CD4-positive, alpha-beta memory T cell (primary cell): ENCODE measurements at regions not wholly inside any gene's neighbourhood (a gene's known extent, or its start where the extent isn't known, plus 50 kb on each side); places are given as distances from the start of the nearest gene placed in this dataset.
A peak's percentile ranks its signal among the peaks of the same experiment; 100 is the strongest.

Source experiments
- CTCF ChIA-PET: fragments of 350-600 bp; sonication (Branson Sonifier 250); formaldehyde crosslinking; loops from one replicate; lab custom pipeline; 2021; ENCODE audit warnings: inconsistent platforms; ENCODE audit not compliant: partially characterized antibody; lab: Charles Lee
- POLR2A ChIA-PET: fragments of 350-600 bp; sonication (Branson Sonifier 250); formaldehyde crosslinking; loops from one replicate; lab custom pipeline; 2021; ENCODE audit not compliant: partially characterized antibody; lab: Charles Lee
- DNase-seq, 5 donors: peaks; one replicate each; pipeline versions ENCODE4 v3.0.0 to v3.0.0-alpha.2; 2020 to 2022; ENCODE audit warnings: mixed read lengths in 1 of 5
- H3K27ac ChIP-seq: one replicate; pipeline ENCODE4 v1.7.0; 2013; ENCODE audit warnings: low read depth, low read length
- H3K27me3 ChIP-seq: 2 replicates; pipeline ENCODE4 v1.7.0; 2013; ENCODE audit warnings: mild to moderate bottlenecking, low read length, moderate library complexity; ENCODE audit not compliant: insufficient read depth
- H3K36me3 ChIP-seq: 2 replicates; pipeline ENCODE4 v1.7.0; 2013; ENCODE audit warnings: mild to moderate bottlenecking, low read length, moderate library complexity; ENCODE audit not compliant: insufficient read depth
- H3K4me1 ChIP-seq: 2 replicates; pipeline ENCODE4 v1.7.0; 2013; ENCODE audit warnings: mild to moderate bottlenecking, low read length, moderate library complexity; ENCODE audit not compliant: insufficient read depth
- H3K4me3 ChIP-seq, 2 donors: one replicate each; pipeline ENCODE4 v1.7.0; 2013; ENCODE audit warnings: low read length in 2 of 2, mild to moderate bottlenecking in 1 of 2
- H3K9me3 ChIP-seq, 2 donors: one replicate each; pipeline ENCODE4 v1.7.0; 2013; ENCODE audit warnings: low read length in 2 of 2, control low read depth in 1 of 2; ENCODE audit not compliant: control insufficient read depth in 1 of 2
- H3K27ac Mint-ChIP-seq, 7 donors: one replicate each; pipeline ENCODE4 v1.8.0; 2020 to 2021; ENCODE audit warnings: mixed read lengths in 7 of 7, mild to moderate bottlenecking in 6 of 7, inconsistent platforms in 3 of 7, moderate library complexity in 3 of 7
- H3K27me3 Mint-ChIP-seq, 2 donors: one replicate each; pipeline ENCODE4 v1.8.0; 2020 to 2021; ENCODE audit warnings: mixed read lengths in 2 of 2
- H3K36me3 Mint-ChIP-seq, 2 donors: one replicate each; pipeline ENCODE4 v1.8.0; 2020 to 2021; ENCODE audit warnings: mixed read lengths in 2 of 2, inconsistent platforms in 1 of 2, mild to moderate bottlenecking in 1 of 2
- H3K4me1 Mint-ChIP-seq, 4 donors: one replicate each; pipeline ENCODE4 v1.8.0; 2020 to 2021; ENCODE audit warnings: mixed read lengths in 4 of 4, mild to moderate bottlenecking in 1 of 4
- H3K4me3 Mint-ChIP-seq, 8 donors: one replicate each; pipeline ENCODE4 v1.8.0; 2020 to 2021; ENCODE audit warnings: mixed read lengths in 8 of 8, mild to moderate bottlenecking in 7 of 8, moderate library complexity in 6 of 8, inconsistent platforms in 3 of 8
- H3K9me3 Mint-ChIP-seq, 8 donors: one replicate each; pipeline ENCODE4 v1.8.0; 2020 to 2021; ENCODE audit warnings: mixed read lengths in 8 of 8, mild to moderate bottlenecking in 5 of 8, inconsistent platforms in 3 of 8, moderate library complexity in 1 of 8
- intact Hi-C: fragments of 100-400 bp; cut with micrococcal nuclease; formaldehyde crosslinking; loops from one replicate; pipeline ENCODE4 v1.15.1; 2023

GRCh38 chr21:35527358-35527757, 478.3 kb upstream of the RUNX1 start:
- no peak for DNase-seq
- Mint-ChIP-seq H3K4me3 (peak overlapping the region in 2 of 8 donors; percentile 21 to 57), H3K4me1 (peaks cover 21 to 45% (median 37%) of the 10 kb centered on the region in 4 donors), H3K9me3 (no peaks in the 10 kb centered on the region), H3K27me3 (no peaks in the 10 kb centered on the region), H3K27ac (peak overlapping the region in 2 of 7 donors; percentile 86 to 95), H3K36me3 (peaks cover 0 to 3% of the 10 kb centered on the region in 2 donors)
- intact Hi-C loops, result no loop called here
- no peaks in the 10 kb centered on the region for H3K27me3 ChIP-seq
- CTCF ChIA-PET, result interaction anchor here (0.6 kb wide), 1 partner anchor 592 kb away, joined by 4 read pairs; no protein-coding TSS in a partner anchor
- H3K4me3 ChIP-seq, result no peak overlapping the region
- POLR2A ChIA-PET, result interaction anchor here (3.6 kb wide), 1 partner anchor 24 kb away, joined by 25 read pairs; no protein-coding TSS in a partner anchor
- H3K27ac ChIP-seq, result no peak overlapping the region
- peaks cover 31% of the 10 kb centered on the region for H3K4me1 ChIP-seq
- H3K36me3 ChIP-seq, result no peaks in the 10 kb centered on the region
- no peaks in the 10 kb centered on the region for H3K9me3 ChIP-seq

- POLR2A ChIA-PET, result no interaction called here
- H3K36me3 ChIP-seq, result no peaks in the 10 kb centered on the region
- Mint-ChIP-seq H3K4me3 (no peak overlapping the region), H3K27me3 (no peaks in the 10 kb centered on the region), H3K27ac (peak overlapping the region in 1 of 7 donors; percentile 46), H3K36me3 (peaks cover 0 to 3% of the 10 kb centered on the region in 2 donors), H3K9me3 (no peaks in the 10 kb centered on the region), H3K4me1 (peaks cover 21 to 45% (median 37%) of the 10 kb centered on the region in 4 donors)
- intact Hi-C loops, result no loop called here
- H3K27me3 ChIP-seq, result no peaks in the 10 kb centered on the region
- H3K27ac ChIP-seq, result no peak overlapping the region
- H3K4me1 ChIP-seq, result peaks cover 31% of the 10 kb centered on the region
- H3K4me3 ChIP-seq, result no peak overlapping the region
- no peak for DNase-seq
- H3K9me3 ChIP-seq, result no peaks in the 10 kb centered on the region
- CTCF ChIA-PET, result no interaction called here
Measured at GRCh38 chr21:35525443-35525842, 476.3 kb upstream of the RUNX1 start.

- Mint-ChIP-seq H3K4me3 (no peak overlapping the region), H3K4me1 (peaks cover 7 to 18% (median 14%) of the 10 kb centered on the region in 4 donors), H3K27ac (no peak overlapping the region), H3K9me3 (no peaks in the 10 kb centered on the region), H3K27me3 (no peaks in the 10 kb centered on the region), H3K36me3 (no peaks in the 10 kb centered on the region)
- Histone ChIP-seq H3K27ac (no peak overlapping the region), H3K4me3 (no peak overlapping the region), H3K9me3 (no peaks in the 10 kb centered on the region), H3K4me1 (peaks cover 10% of the 10 kb centered on the region), H3K36me3 (no peaks in the 10 kb centered on the region), H3K27me3 (no peaks in the 10 kb centered on the region)
- CTCF ChIA-PET, result no interaction called here
- POLR2A ChIA-PET, result no interaction called here
- no peak for DNase-seq
- intact Hi-C loops, result no loop called here
Measured at GRCh38 chr21:35521852-35522505, 472.9 kb upstream of the RUNX1 start.

- H3K9me3 Mint-ChIP-seq, result peaks cover 0 to 2% (median 0%) of the 10 kb centered on the region in 8 donors
- Histone ChIP-seq H3K9me3 (no peaks in the 10 kb centered on the region), H3K27ac (no peak overlapping the region), H3K36me3 (no peaks in the 10 kb centered on the region), H3K4me3 (no peak overlapping the region), H3K27me3 (no peaks in the 10 kb centered on the region), H3K4me1 (peaks cover 10% of the 10 kb centered on the region)
- no peak overlapping the region for H3K27ac Mint-ChIP-seq
- ChIA-PET CTCF (no interaction called here), POLR2A (no interaction called here)
- no peaks in the 10 kb centered on the region for H3K27me3 Mint-ChIP-seq
- H3K4me3 Mint-ChIP-seq, result no peak overlapping the region
- intact Hi-C loops, result no loop called here
- no peak for DNase-seq
- H3K36me3 Mint-ChIP-seq, result no peaks in the 10 kb centered on the region
- H3K4me1 Mint-ChIP-seq, result peaks cover 7 to 18% (median 14%) of the 10 kb centered on the region in 4 donors
Measured at GRCh38 chr21:35521293-35521692, 472.2 kb upstream of the RUNX1 start.

GRCh38 chr21:35520856-35521255, 471.8 kb upstream of the RUNX1 start:
- POLR2A ChIA-PET, result no interaction called here
- H3K4me3 ChIP-seq, result no peak overlapping the region
- no peaks in the 10 kb centered on the region for H3K27me3 ChIP-seq
- no peak for DNase-seq
- no peaks in the 10 kb centered on the region for H3K9me3 ChIP-seq
- Mint-ChIP-seq H3K36me3 (no peaks in the 10 kb centered on the region), H3K27ac (no peak overlapping the region), H3K27me3 (no peaks in the 10 kb centered on the region), H3K4me3 (no peak overlapping the region), H3K4me1 (peaks cover 7 to 17% (median 13%) of the 10 kb centered on the region in 4 donors), H3K9me3 (peaks cover 0 to 2% (median 0%) of the 10 kb centered on the region in 8 donors)
- H3K4me1 ChIP-seq, result peaks cover 10% of the 10 kb centered on the region
- H3K27ac ChIP-seq, result no peak overlapping the region
- CTCF ChIA-PET, result interaction anchor here (0.8 kb wide), 1 partner anchor 51 kb away, joined by 3 read pairs; no protein-coding TSS in a partner anchor
- intact Hi-C loops, result no loop called here
- H3K36me3 ChIP-seq, result no peaks in the 10 kb centered on the region

GRCh38 chr21:35520302-35520701, 471.2 kb upstream of the RUNX1 start:
- no peak overlapping the region for H3K27ac Mint-ChIP-seq
- H3K36me3 Mint-ChIP-seq, result no peaks in the 10 kb centered on the region
- no peaks in the 10 kb centered on the region for H3K9me3 ChIP-seq
- H3K4me1 ChIP-seq, result peaks cover 5% of the 10 kb centered on the region
- H3K27ac ChIP-seq, result no peak overlapping the region
- peaks cover 2 to 12% (median 8%) of the 10 kb centered on the region in 4 donors for H3K4me1 Mint-ChIP-seq
- DNase-seq, result no peak
- ChIA-PET POLR2A (no interaction called here), CTCF (interaction anchor here (0.8 kb wide), 1 partner anchor 51 kb away, joined by 3 read pairs; no protein-coding TSS in a partner anchor)
- no peak overlapping the region for H3K4me3 Mint-ChIP-seq
- peaks cover 0 to 2% of the 10 kb centered on the region in 2 donors for H3K27me3 Mint-ChIP-seq
- H3K27me3 ChIP-seq, result no peaks in the 10 kb centered on the region
- intact Hi-C loops, result no loop called here
- H3K9me3 Mint-ChIP-seq, result peaks cover 0 to 2% (median 0%) of the 10 kb centered on the region in 8 donors
- H3K4me3 ChIP-seq, result no peak overlapping the region
- H3K36me3 ChIP-seq, result no peaks in the 10 kb centered on the region

- peaks cover 0 to 5% (median 2%) of the 10 kb centered on the region in 4 donors for H3K4me1 Mint-ChIP-seq
- POLR2A ChIA-PET, result no interaction called here
- H3K4me3 Mint-ChIP-seq, result no peak overlapping the region
- peaks cover 4% of the 10 kb centered on the region in 2 donors for H3K27me3 Mint-ChIP-seq
- H3K9me3 Mint-ChIP-seq, result peaks cover 0 to 2% (median 0%) of the 10 kb centered on the region in 8 donors
- H3K36me3 ChIP-seq, result no peaks in the 10 kb centered on the region
- H3K27me3 ChIP-seq, result no peaks in the 10 kb centered on the region
- no peaks in the 10 kb centered on the region for H3K4me1 ChIP-seq
- H3K27ac ChIP-seq, result no peak overlapping the region
- DNase-seq, result no peak
- no peak overlapping the region for H3K27ac Mint-ChIP-seq
- no peaks in the 10 kb centered on the region for H3K9me3 ChIP-seq
- intact Hi-C loops, result no loop called here
- no peak overlapping the region for H3K4me3 ChIP-seq
- CTCF ChIA-PET, result no interaction called here
- no peaks in the 10 kb centered on the region for H3K36me3 Mint-ChIP-seq
Measured at GRCh38 chr21:35517865-35518264, 468.8 kb upstream of the RUNX1 start.
